HepG2 (cell line): ENCODE measurements at regions not wholly inside any gene's neighbourhood (a gene's known extent, or its start where the extent isn't known, plus 50 kb on each side); places are given as distances from the start of the nearest gene placed in this dataset.

ENCODE experiments used
- ATAC-seq: fragments of 200-7000 bp; cut with Tn5 transposase; 3 replicates; pipeline ENCODE4 v1.9.1; 2020; ENCODE audit warnings: mild to moderate bottlenecking, moderate library complexity
- BruUV-seq: library from RNA; stranded (reverse); fragments of 400-500 nt; replicated peaks from 2 replicates; lab custom pipeline; 2021; lab: Mats Ljungman, UMichigan
- CTCF ChIA-PET: fragments of 300-600 bp; formaldehyde crosslinking; extraction: SDS; loops from one replicate; lab custom pipeline; 2021; ENCODE audit warnings: low total read pairs, inconsistent platforms, low intra/inter-chr PET ratio; lab: Yijun Ruan, JAX
- POLR2A ChIA-PET: fragments of 350-600 bp; sonication (Branson Sonifier 250); formaldehyde crosslinking; loops from one replicate; lab custom pipeline; 2020; ENCODE audit warnings: antibody characterized with exemption, inconsistent platforms; lab: Yijun Ruan, JAX
- DNase-seq: peaks from one replicate; pipeline ENCODE4 v3.0.0-alpha.2; 2015; ENCODE audit warnings: low spot score
- FAIRE-seq: peaks from 3 replicates; lab custom pipeline; 2011; peaks lifted over from hg19 to GRCh38; lab: Jason Lieb, UNC
- H2AFZ ChIP-seq: one replicate; pipeline ENCODE4 v1.6.1; 2011; ENCODE audit warnings: low read length, inconsistent platforms
- H3K27ac ChIP-seq: fragments of 300-600 bp; 3 replicates; pipeline ENCODE4 v1.8.0; 2011; ENCODE audit warnings: mixed run types, mild to moderate bottlenecking, mixed read lengths, low read length, inconsistent platforms; ENCODE audit not compliant: insufficient read depth; ENCODE audit errors: extremely low read length
- H3K27me3 ChIP-seq, 2 experiments: fragments of 200-600 bp in 1 of 2; 2 replicates in 1 of 2; 3 replicates in 1 of 2; pipeline versions ENCODE4 v1.6.0 to v1.8.0; 2011; ENCODE audit warnings: low read length in 2 of 2, mild to moderate bottlenecking in 2 of 2, moderate library complexity in 2 of 2, inconsistent platforms in 1 of 2; ENCODE audit not compliant: insufficient read depth in 2 of 2, control insufficient read depth in 1 of 2
- H3K36me3 ChIP-seq, 2 experiments: fragments of 200-600 bp in 1 of 2; replicated peaks in 1 of 2; 2 replicates in 1 of 2; 3 replicates in 1 of 2; pipeline versions ENCODE4 v1.5.1 to v1.8.0; 2011; ENCODE audit warnings: low read length in 2 of 2, inconsistent platforms in 1 of 2; ENCODE audit not compliant: insufficient read depth in 2 of 2, control insufficient read depth in 1 of 2
- H3K4me1 ChIP-seq: 2 replicates; pipeline ENCODE4 v1.5.1; 2012; ENCODE audit warnings: low read length, inconsistent platforms; ENCODE audit not compliant: insufficient read depth
- H3K4me2 ChIP-seq: 2 replicates; pipeline ENCODE4 v1.6.0; 2011; ENCODE audit warnings: low read depth, low read length, inconsistent platforms
- H3K4me3 ChIP-seq, 3 experiments: fragments of 200-600 bp in 1 of 3; sonication (generic), shearing (Covaris generic) in 1 of 3; replicated peaks in 1 of 3; 2 replicates each; pipeline ENCODE4 v1.5.1; 2011 to 2016; ENCODE audit warnings: low read length in 3 of 3, inconsistent platforms in 2 of 3, low read depth in 2 of 3, mild to moderate bottlenecking in 2 of 3, control low read depth in 1 of 3, mixed read lengths in 1 of 3; ENCODE audit not compliant: insufficient read depth in 1 of 3
- H3K79me2 ChIP-seq: one replicate; pipeline ENCODE4 v1.6.1; 2011; ENCODE audit warnings: low read length, inconsistent platforms; ENCODE audit not compliant: insufficient read depth
- H3K9ac ChIP-seq: 2 replicates; pipeline ENCODE4 v1.6.0; 2011; ENCODE audit warnings: mild to moderate bottlenecking, low read depth, low read length, inconsistent platforms; ENCODE audit not compliant: insufficient read depth
- H3K9me3 ChIP-seq: 2 replicates; pipeline ENCODE4 v1.5.1; 2012; ENCODE audit warnings: mild to moderate bottlenecking, low read length
- H4K20me1 ChIP-seq: 2 replicates; pipeline ENCODE4 v1.6.0; 2011; ENCODE audit warnings: inconsistent platforms, mild to moderate bottlenecking, low read length, moderate library complexity; ENCODE audit not compliant: insufficient read depth
- CC2D1A ChIP-seq: sonication (generic); formaldehyde crosslinking; IDR thresholded peaks from 2 replicates; pipeline ENCODE4 v1.8.1; 2023; ENCODE audit warnings: mild to moderate bottlenecking, missing genetic modification reagents
- DR1 ChIP-seq: sonication (generic); formaldehyde crosslinking; IDR thresholded peaks from 2 replicates; pipeline ENCODE4 v1.8.0; 2021; ENCODE audit warnings: mild to moderate bottlenecking, missing genetic modification reagents, inconsistent platforms
- MLX ChIP-seq: IDR thresholded peaks from 2 replicates; pipeline ENCODE4 v1.6.1; 2016
- SMC3 ChIP-seq: IDR thresholded peaks from 2 replicates; pipeline ENCODE4 v1.6.1; 2011; ENCODE audit warnings: low read length, improper control_type of control experiment
- STAG1 ChIP-seq: sonication (generic); formaldehyde crosslinking; IDR thresholded peaks from 2 replicates; pipeline ENCODE4 v1.4.0; 2020; ENCODE audit warnings: missing genetic modification reagents
- ZNF382 ChIP-seq: sonication (generic); formaldehyde crosslinking; IDR thresholded peaks from 2 replicates; pipeline ENCODE4 v1.5.0; 2020; ENCODE audit warnings: missing genetic modification reagents, mild to moderate bottlenecking, borderline replicate concordance
- ZNF547 ChIP-seq: sonication (generic); formaldehyde crosslinking; IDR thresholded peaks from 2 replicates; pipeline ENCODE4 v1.5.1; 2020; ENCODE audit warnings: mild to moderate bottlenecking, missing genetic modification reagents
- WGBS: methylation state at CpG from one replicate; pipeline ENCODE4 v1.1.6; 2017; ENCODE audit warnings: low lambda C conversion rate; 5-methylcytosine and 5-hydroxymethylcytosine counted together
- in situ Hi-C: cut with HindIII; loops from 2 replicates; pipeline ENCODE4 v1.10.0; 2017; ENCODE audit warnings: low pct_unique_long_range_greater_than_20kb; ENCODE audit not compliant: extremely low pct_ligation_motif_present
- intact Hi-C: fragments of 100-400 bp; cut with micrococcal nuclease; formaldehyde crosslinking; loops from one replicate; pipeline ENCODE4 v1.10.0; 2022; ENCODE audit not compliant: unreplicated experiment
- TF ChIP-seq, protein P1 (sequence below): sonication (generic); formaldehyde crosslinking; conservative IDR thresholded peaks from 2 replicates; pipeline ENCODE4 v1.8.1; 2023; ENCODE audit warnings: missing genetic modification reagents
- TF ChIP-seq, protein P2 (sequence below): sonication (generic); formaldehyde crosslinking; conservative IDR thresholded peaks from 2 replicates; pipeline ENCODE4 v1.8.0; 2022; ENCODE audit warnings: low read depth, missing genetic modification reagents

DNA sequence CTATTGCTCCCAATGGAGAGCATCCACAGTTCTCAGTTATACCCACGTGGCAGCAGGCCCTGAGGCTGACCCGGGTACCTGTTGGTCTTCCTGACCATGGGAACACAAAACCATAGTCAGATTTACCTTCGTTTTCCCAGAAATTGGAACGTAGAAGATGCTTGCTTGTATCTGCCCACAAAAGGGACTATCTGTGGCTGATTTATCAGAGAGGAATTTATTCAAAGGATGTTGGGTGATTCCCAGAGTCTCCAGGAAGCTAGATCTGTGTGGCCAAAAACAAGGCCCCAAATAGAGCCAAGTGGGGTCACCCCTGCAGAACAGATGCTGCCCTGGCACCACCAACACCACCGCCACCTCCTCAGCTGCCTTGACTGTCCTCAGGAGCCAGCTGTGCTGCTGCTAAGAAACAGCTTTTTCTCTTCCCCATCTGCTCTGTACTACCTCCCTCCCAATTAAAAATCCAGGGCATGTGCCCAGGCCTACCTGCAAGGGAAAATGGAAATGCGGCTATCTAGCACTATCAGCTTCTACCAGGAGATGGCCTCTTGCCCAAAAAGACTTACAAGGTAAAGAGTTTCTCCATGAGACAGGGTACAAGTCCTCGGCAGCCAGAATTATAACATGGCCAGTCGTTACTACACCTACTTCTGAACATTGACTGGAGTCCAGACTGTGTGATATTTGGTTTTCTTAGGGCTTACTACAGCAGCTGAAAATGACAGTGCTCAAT lies 128.6 kb upstream of the PLEKHG7 start:
- 44% methylated on average over 7 of the region's 8 CpGs for WGBS
- ChIA-PET CTCF (no interaction called here), POLR2A (no interaction called here)
- peaks cover 12% of the 10 kb centered on the region for H3K4me1 ChIP-seq
- DNase-seq (peak; percentile 15), ATAC-seq (peak; percentile 84), FAIRE-seq (no peak)
- no peak overlapping the region for H2AFZ ChIP-seq
- in situ Hi-C loops (loop anchor here (10.0 kb wide), 1 partner anchor 759 kb away; no protein-coding TSS in a partner anchor), intact Hi-C loops (loop anchor here (5.0 kb wide), 1 partner anchor 147 kb away; no protein-coding TSS in a partner anchor)
- H3K36me3 ChIP-seq: no peaks in the 10 kb centered on the region
- no TSS peak for BruUV-seq
- no peak overlapping the region for H3K27ac ChIP-seq
- no peak overlapping the region for H3K4me2 ChIP-seq
- 0 out of 2 replicates have a peak, but pooled peaks have one; percentile 23 for TF ChIP-seq STAG1 (CRISPR knock-in tag)
- TF ChIP-seq ZNF382 (CRISPR knock-in tag): no peak
- peak; percentile 12; the same call in 1 of the 2 replicates for TF ChIP-seq SMC3
- no peak for TF ChIP-seq CC2D1A (CRISPR knock-in tag)
- no peak for TF ChIP-seq DR1 (CRISPR knock-in tag)
- TF ChIP-seq, protein P1, sequence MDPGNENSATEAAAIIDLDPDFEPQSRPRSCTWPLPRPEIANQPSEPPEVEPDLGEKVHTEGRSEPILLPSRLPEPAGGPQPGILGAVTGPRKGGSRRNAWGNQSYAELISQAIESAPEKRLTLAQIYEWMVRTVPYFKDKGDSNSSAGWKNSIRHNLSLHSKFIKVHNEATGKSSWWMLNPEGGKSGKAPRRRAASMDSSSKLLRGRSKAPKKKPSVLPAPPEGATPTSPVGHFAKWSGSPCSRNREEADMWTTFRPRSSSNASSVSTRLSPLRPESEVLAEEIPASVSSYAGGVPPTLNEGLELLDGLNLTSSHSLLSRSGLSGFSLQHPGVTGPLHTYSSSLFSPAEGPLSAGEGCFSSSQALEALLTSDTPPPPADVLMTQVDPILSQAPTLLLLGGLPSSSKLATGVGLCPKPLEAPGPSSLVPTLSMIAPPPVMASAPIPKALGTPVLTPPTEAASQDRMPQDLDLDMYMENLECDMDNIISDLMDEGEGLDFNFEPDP (CRISPR knock-in tag): 0 out of 2 replicates have a peak, but pooled peaks have one; percentile 10
- H3K27me3 ChIP-seq: no peaks in the 10 kb centered on the region
- H3K9me3 ChIP-seq: no peaks in the 10 kb centered on the region
- H3K4me3 ChIP-seq: no peak overlapping the region
- H3K79me2 ChIP-seq: no peaks in the 10 kb centered on the region
- no peak overlapping the region for H3K9ac ChIP-seq
- no peaks in the 10 kb centered on the region for H4K20me1 ChIP-seq

- intact Hi-C loops: loop anchor here (5.0 kb wide), 1 partner anchor 146 kb away; no protein-coding TSS in a partner anchor
- no peak for ATAC-seq
Measured at GRCh38 chr12:92573104-92573503, 129.7 kb upstream of the PLEKHG7 start.

More at GRCh38 chr12:92573104-92573503, 129.7 kb upstream of the PLEKHG7 start:
- Histone ChIP-seq H3K36me3 (no peaks in the 10 kb centered on the region), H3K9me3 (no peaks in the 10 kb centered on the region), H4K20me1 (no peaks in the 10 kb centered on the region), H3K4me2 (no peak overlapping the region), H3K4me1 (peaks cover 12% of the 10 kb centered on the region), H3K27ac (no peak overlapping the region), H3K79me2 (no peaks in the 10 kb centered on the region), H3K9ac (no peak overlapping the region), H3K27me3 (no peaks in the 10 kb centered on the region), H2AFZ (no peak overlapping the region), H3K4me3 (no peak overlapping the region)
- CTCF ChIA-PET: no interaction called here
- in situ Hi-C loops: loop anchor here (10.0 kb wide), 1 partner anchor 758 kb away; no protein-coding TSS in a partner anchor
- 29% methylated on average over 4 of the region's 4 CpGs for WGBS
- TF ChIP-seq ZNF547 (CRISPR knock-in tag): no peak
- TF ChIP-seq, protein P2, sequence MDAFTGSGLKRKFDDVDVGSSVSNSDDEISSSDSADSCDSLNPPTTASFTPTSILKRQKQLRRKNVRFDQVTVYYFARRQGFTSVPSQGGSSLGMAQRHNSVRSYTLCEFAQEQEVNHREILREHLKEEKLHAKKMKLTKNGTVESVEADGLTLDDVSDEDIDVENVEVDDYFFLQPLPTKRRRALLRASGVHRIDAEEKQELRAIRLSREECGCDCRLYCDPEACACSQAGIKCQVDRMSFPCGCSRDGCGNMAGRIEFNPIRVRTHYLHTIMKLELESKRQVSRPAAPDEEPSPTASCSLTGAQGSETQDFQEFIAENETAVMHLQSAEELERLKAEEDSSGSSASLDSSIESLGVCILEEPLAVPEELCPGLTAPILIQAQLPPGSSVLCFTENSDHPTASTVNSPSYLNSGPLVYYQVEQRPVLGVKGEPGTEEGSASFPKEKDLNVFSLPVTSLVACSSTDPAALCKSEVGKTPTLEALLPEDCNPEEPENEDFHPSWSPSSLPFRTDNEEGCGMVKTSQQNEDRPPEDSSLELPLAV: no peak
- TF ChIP-seq MLX: no peak
- FAIRE-seq (no peak), DNase-seq (no peak)
- POLR2A ChIA-PET: no interaction called here
- no TSS peak for BruUV-seq
